ENCODE measurements at regions not wholly inside any gene's neighbourhood (a gene's known extent, or its start where the extent isn't known, plus 50 kb on each side); places are given as distances from the start of the nearest gene placed in this dataset.
"Not testable (repeated sequence)": the region's sequence is repeated elsewhere in the genome, so short reads cannot be mapped to it uniquely, and the experiment has no call there.

- no peak for TF ChIP-seq CTCF (IDR thresholded peaks at IDR 0.05)
- TF ChIP-seq POLR2A (IDR thresholded peaks at IDR 0.05), result no peak
- Histone ChIP-seq H3K36me3 (replicated peaks in 1 of 2; ENCODE audit: insufficient read depth in 1 of 2, low read depth in 2 of 2) (no peaks in the 10 kb centered on the region), H3K27ac (no peak overlapping the region), H3K4me3 (no peak overlapping the region), H3K4me1 (no peaks in the 10 kb centered on the region), H3K27me3 (no peaks in the 10 kb centered on the region), H3K9me3 (no peaks in the 10 kb centered on the region)
- 59 to 66% methylated on average over 3 of the region's 3 CpGs for WGBS, 2 donors
- intact Hi-C loops (cut with DNase I), result no loop called here
- ATAC-seq, result no peak
- no peak for DNase-seq
Observed at GRCh38 chrX:112211459-112211858, 128.9 kb upstream of the TRPC5 start.

- DNase-seq (no peak), ATAC-seq (no peak)
- no peak overlapping the region for H3K4me3 ChIP-seq
- no peak overlapping the region for H3K27ac ChIP-seq
- no peaks in the 10 kb centered on the region for H3K4me1 ChIP-seq
- no peaks in the 10 kb centered on the region for H3K36me3 ChIP-seq (replicated peaks in 1 of 2; ENCODE audit: insufficient read depth in 1 of 2, low read depth in 2 of 2)
- intact Hi-C loops (cut with DNase I), result no loop called here
- H3K27me3 ChIP-seq, result no peaks in the 10 kb centered on the region
- H3K9me3 ChIP-seq, result no peaks in the 10 kb centered on the region
- TF ChIP-seq CTCF (IDR thresholded peaks at IDR 0.05), result no peak
- no peak for TF ChIP-seq POLR2A (IDR thresholded peaks at IDR 0.05)
- WGBS, 2 donors, result 40 to 54% methylated on average over 3 of the region's 3 CpGs
Observed at GRCh38 chrX:112197840-112198239, 115.3 kb upstream of the TRPC5 start.

- Histone ChIP-seq H3K4me3 (no peak overlapping the region), H3K36me3 (replicated peaks in 1 of 2; ENCODE audit: insufficient read depth in 1 of 2, low read depth in 2 of 2) (no peaks in the 10 kb centered on the region), H3K9me3 (no peaks in the 10 kb centered on the region), H3K4me1 (no peaks in the 10 kb centered on the region), H3K27ac (no peak overlapping the region), H3K27me3 (no peaks in the 10 kb centered on the region)
- intact Hi-C loops (cut with DNase I), result no loop called here
- DNase-seq, result no peak
- 59 to 61% methylated on average over 3 to 4 of the region's 4 CpGs for whole genome bisulfite sequencing, 2 donors
- no peak for ATAC-seq
- TF ChIP-seq POLR2A (IDR thresholded peaks at IDR 0.05), result no peak
- TF ChIP-seq CTCF (IDR thresholded peaks at IDR 0.05), result no peak
Observed at GRCh38 chrX:112190646-112191045, 108.1 kb upstream of the TRPC5 start.

- intact Hi-C loops (cut with DNase I); H3K36me3 ChIP-seq (replicated peaks in 1 of 2; ENCODE audit: insufficient read depth in 1 of 2, low read depth in 2 of 2); H3K4me1 ChIP-seq; ATAC-seq; DNase-seq; H3K9me3 ChIP-seq; H3K27me3 ChIP-seq; H3K4me3 ChIP-seq; H3K27ac ChIP-seq: not testable (repeated sequence)
- 63% methylated on average over 2 of the region's 3 CpGs; no CpG with 5 or more reads in 1 of the 2 donors for WGBS, 2 donors
Observed at GRCh38 chrX:112181361-112181760, 98.8 kb upstream of the TRPC5 start.

GRCh38 chrX:112164420-112164819 lies 81.8 kb upstream of the TRPC5 start:
- no peak for DNase-seq
- no peak for ATAC-seq
- intact Hi-C loops (cut with DNase I), result no loop called here
- TF ChIP-seq POLR2A (IDR thresholded peaks at IDR 0.05) (no peak), CTCF (IDR thresholded peaks at IDR 0.05) (no peak)
- Histone ChIP-seq H3K27me3 (no peaks in the 10 kb centered on the region), H3K27ac (no peak overlapping the region), H3K36me3 (replicated peaks in 1 of 2; ENCODE audit: insufficient read depth in 1 of 2, low read depth in 2 of 2) (no peaks in the 10 kb centered on the region), H3K4me3 (no peak overlapping the region), H3K4me1 (no peaks in the 10 kb centered on the region), H3K9me3 (no peaks in the 10 kb centered on the region)
- WGBS, 2 donors, result 73 to 78% methylated on average over 2 of the region's 2 CpGs
